Urinary bladder (tissue), 3 donors: ENCODE measurements at regions not wholly inside any gene's neighbourhood (a gene's known extent, or its start where the extent isn't known, plus 50 kb on each side); places are given as distances from the start of the nearest gene placed in this dataset.
A peak's percentile ranks its signal among the peaks of the same experiment; 100 is the strongest.

Source experiments
- DNase-seq: peaks from one replicate; pipeline ENCODE4 v3.0.0-alpha.2; 2015; ENCODE audit errors: extremely low spot score
- H3K27ac ChIP-seq: one replicate; pipeline ENCODE4 v1.5.1; 2013; ENCODE audit warnings: low read depth, mild to moderate bottlenecking, moderate library complexity
- H3K36me3 ChIP-seq: one replicate; pipeline ENCODE4 v1.6.1; 2013; ENCODE audit warnings: mild to moderate bottlenecking, moderate library complexity; ENCODE audit not compliant: insufficient read depth
- H3K4me1 ChIP-seq: one replicate; pipeline ENCODE4 v1.6.1; 2013; ENCODE audit warnings: mild to moderate bottlenecking, moderate library complexity; ENCODE audit not compliant: insufficient read depth
- H3K4me3 ChIP-seq: one replicate; pipeline ENCODE4 v1.5.1; 2013; ENCODE audit warnings: low read depth, low read length
- WGBS: extraction: QIAGEN DNeasy Blood & Tissue Kit; methylation state at CpG from one replicate; pipeline ENCODE4 v1.1.7; 2013; 5-methylcytosine and 5-hydroxymethylcytosine counted together
- donor health status: healthy with polysubstance abuse.
- donor health status: healthy.

GRCh38 chr14:62117010-62117750, 355.0 kb downstream of the SNAPC1 start:
- H3K36me3 ChIP-seq = no peaks in the 10 kb centered on the region
- no peak overlapping the region for H3K27ac ChIP-seq
- peak; percentile 78 for DNase-seq
- 2% methylated on average over 56 of the region's 56 CpGs for WGBS
- no peaks in the 10 kb centered on the region for H3K4me1 ChIP-seq
- peak overlapping the region; percentile 12 for H3K4me3 ChIP-seq

GRCh38 chr14:62117751-62118105, 355.5 kb downstream of the SNAPC1 start:
- WGBS = 4% methylated on average over 10 of the region's 10 CpGs
- H3K36me3 ChIP-seq = no peaks in the 10 kb centered on the region
- H3K4me3 ChIP-seq = no peak overlapping the region
- H3K4me1 ChIP-seq = no peaks in the 10 kb centered on the region
- no peak overlapping the region for H3K27ac ChIP-seq
- no peak for DNase-seq

DNA sequence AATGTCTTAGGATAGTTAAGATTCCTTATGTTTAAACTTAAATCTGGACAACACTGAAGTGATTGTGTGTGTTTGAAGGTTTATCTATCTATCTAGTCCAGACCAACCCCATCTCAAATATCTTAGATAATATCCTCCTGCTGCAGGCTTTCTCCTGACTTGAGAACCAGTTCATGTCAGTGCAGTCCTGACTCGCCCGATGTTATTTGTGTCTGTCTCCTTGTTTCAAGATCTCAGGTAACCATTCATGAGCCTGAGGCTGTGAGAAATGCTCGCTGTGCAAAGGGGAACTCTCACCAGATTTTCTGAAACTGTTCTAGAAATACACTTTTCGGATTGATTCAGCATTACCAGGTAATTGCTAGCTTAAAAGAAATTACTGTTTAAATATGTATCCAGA, 356.2 kb downstream of the SNAPC1 start:
- Histone ChIP-seq H3K4me1 (no peaks in the 10 kb centered on the region), H3K4me3 (no peak overlapping the region), H3K27ac (no peak overlapping the region), H3K36me3 (no peaks in the 10 kb centered on the region)
- WGBS = 65% methylated on average over 4 of the region's 4 CpGs
- DNase-seq = no peak

DNA sequence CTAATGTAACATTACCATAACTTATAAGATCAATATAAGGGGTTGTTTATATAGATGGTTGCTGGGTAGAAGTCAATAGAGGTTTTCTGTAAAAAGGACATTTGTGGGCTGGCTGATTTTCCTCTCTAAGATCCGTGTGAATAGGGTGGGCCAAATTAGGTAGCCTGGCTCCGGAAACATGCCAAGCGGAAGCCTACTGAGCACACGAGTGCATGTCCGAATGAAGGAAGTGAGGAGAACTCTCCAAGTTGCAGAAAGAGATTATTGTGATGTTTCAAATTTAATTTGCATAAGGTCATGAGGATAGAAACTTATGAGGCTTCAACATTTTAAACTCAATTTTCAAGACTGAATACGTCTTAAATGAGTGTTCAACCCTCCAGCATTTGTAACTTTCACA, 356.7 kb downstream of the SNAPC1 start:
- no peak overlapping the region for H3K4me3 ChIP-seq
- no peaks in the 10 kb centered on the region for H3K36me3 ChIP-seq
- no peak for DNase-seq
- no peak overlapping the region for H3K27ac ChIP-seq
- no peaks in the 10 kb centered on the region for H3K4me1 ChIP-seq
- WGBS = 73% methylated on average over 6 of the region's 6 CpGs

GRCh38 chr14:62123961-62124360, 361.7 kb downstream of the SNAPC1 start:
- Histone ChIP-seq H3K27ac (no peak overlapping the region), H3K36me3 (no peaks in the 10 kb centered on the region), H3K4me3 (no peak overlapping the region), H3K4me1 (no peaks in the 10 kb centered on the region)
- DNase-seq = no peak
- WGBS = 47% methylated on average over 2 of the region's 2 CpGs

DNA sequence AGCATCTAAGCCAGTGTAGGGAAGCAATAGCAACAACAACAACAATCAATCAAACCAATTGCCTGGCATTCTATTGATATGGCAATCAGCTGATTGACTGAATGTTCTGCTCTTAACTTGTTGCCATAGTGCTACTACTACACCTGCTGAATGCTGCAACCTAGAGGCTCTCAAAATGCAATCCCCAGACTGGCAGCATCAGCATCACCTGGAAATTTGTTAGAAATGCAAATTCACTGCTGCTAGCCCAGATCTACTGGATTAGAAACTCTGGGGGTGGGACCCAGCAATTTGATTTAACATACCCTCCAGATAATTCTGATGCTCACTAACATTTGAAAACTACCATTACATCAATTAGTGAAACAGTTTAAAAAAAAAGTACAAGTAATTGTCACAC, 363.6 kb downstream of the SNAPC1 start:
- Histone ChIP-seq H3K4me1 (no peaks in the 10 kb centered on the region), H3K4me3 (no peak overlapping the region), H3K36me3 (no peaks in the 10 kb centered on the region), H3K27ac (no peak overlapping the region)
- DNase-seq = no peak

DNA sequence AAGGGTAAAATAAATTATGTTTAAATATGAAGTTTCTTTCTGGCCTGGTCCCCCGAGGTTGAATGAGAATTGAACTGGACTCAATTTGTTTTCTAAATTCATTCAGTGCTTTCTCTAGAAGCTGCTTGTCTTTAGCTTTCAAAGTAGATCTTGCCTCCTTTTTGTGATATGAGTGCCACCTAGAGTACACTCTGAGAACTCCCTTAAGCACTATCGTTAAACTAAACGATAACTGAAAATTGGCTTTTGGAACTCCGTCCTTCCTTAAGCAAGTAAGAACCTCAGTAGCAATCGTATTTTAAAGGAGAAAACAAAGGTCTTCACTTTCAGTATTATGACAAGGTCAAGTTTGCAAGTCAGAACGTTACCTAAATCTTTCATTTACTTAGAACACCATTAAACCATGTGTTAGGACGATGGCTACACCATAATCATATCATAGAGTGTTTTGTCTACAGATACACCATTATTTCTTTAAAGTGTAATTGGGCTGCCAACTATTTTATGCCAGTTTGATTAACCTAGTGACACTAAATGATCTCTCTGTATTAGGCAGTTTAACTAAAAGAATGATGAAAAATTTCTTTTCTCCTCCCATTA, 364.8 kb downstream of the SNAPC1 start:
- Histone ChIP-seq H3K36me3 (no peaks in the 10 kb centered on the region), H3K27ac (no peak overlapping the region), H3K4me1 (no peaks in the 10 kb centered on the region), H3K4me3 (no peak overlapping the region)
- WGBS = 12% methylated on average over 7 of the region's 7 CpGs
- DNase-seq = peak; percentile 43

GRCh38 chr14:62130441-62130840, 368.2 kb downstream of the SNAPC1 start:
- H3K4me3 ChIP-seq = no peak overlapping the region
- no peak overlapping the region for H3K27ac ChIP-seq
- WGBS = 81% methylated on average over 4 of the region's 4 CpGs
- DNase-seq = no peak
- no peaks in the 10 kb centered on the region for H3K4me1 ChIP-seq
- no peaks in the 10 kb centered on the region for H3K36me3 ChIP-seq

DNA sequence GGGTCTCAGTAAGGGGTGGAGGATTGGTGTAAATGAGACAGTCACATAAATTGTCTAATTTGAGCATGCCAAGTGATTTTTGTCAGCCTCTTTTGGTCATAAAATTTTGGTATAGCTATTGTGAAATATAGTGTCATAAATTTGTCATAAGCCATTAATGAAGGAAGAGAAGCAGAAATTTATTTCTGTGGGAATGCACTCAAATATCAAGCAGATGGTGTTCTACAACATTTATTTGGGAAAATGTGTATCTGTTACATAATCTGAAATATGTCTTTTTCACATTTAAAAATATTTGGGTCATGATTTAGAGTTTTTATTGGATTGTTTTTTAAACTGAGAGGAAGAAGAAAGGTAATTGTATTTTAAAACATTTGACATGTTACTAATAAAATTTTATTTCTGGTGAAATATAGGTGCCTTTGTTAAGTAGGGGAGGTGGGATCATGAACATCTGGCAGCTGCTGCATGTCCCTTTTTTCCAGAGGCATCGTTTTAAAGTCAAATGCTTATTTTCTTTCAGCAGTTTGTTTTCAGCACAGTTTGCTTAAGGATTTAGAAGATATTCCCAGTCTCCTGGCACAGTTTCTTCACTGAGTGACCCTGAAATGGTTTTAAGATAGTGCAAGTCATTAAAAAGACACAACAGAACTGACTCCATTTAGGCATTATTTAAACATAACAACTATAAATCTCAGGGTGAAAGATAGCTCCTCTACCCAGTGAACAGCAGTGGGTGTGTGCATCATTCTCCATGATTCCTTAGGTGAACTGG, 371.7 kb downstream of the SNAPC1 start:
- 17% methylated on average over 1 of the region's 1 CpG for WGBS
- H3K4me1 ChIP-seq = no peaks in the 10 kb centered on the region
- peak; percentile 52 for DNase-seq
- no peaks in the 10 kb centered on the region for H3K36me3 ChIP-seq
- no peak overlapping the region for H3K4me3 ChIP-seq
- H3K27ac ChIP-seq = no peak overlapping the region

GRCh38 chr14:62138593-62138992, 376.4 kb downstream of the SNAPC1 start:
- DNase-seq = no peak
- H3K36me3 ChIP-seq = no peaks in the 10 kb centered on the region
- H3K4me3 ChIP-seq = no peak overlapping the region
- WGBS = 33% methylated on average over 1 of the region's 1 CpG
- H3K4me1 ChIP-seq = no peaks in the 10 kb centered on the region
- no peak overlapping the region for H3K27ac ChIP-seq

DNA sequence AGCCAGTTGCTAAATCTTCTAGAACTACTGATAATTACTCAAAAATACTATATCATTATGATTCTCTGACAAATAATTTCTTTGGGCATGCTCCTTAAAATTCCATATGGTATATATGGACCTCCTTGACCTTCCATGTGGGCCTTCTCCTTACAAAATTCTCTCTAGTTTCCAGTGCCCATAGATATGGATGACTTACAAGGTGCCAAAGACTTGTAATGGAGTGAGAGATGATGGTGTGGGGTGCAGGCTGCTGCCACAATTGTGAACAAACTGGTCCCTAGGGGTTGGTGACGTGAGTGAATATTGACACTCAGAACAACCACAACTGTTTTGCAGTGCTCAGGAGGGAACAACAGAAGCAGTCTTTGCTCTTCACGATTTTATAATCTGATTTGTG, 378.9 kb downstream of the SNAPC1 start:
- H3K27ac ChIP-seq = no peak overlapping the region
- H3K4me1 ChIP-seq = no peaks in the 10 kb centered on the region
- H3K4me3 ChIP-seq = no peak overlapping the region
- DNase-seq = no peak
- H3K36me3 ChIP-seq = no peaks in the 10 kb centered on the region
- WGBS = 80% methylated on average over 2 of the region's 2 CpGs

DNA sequence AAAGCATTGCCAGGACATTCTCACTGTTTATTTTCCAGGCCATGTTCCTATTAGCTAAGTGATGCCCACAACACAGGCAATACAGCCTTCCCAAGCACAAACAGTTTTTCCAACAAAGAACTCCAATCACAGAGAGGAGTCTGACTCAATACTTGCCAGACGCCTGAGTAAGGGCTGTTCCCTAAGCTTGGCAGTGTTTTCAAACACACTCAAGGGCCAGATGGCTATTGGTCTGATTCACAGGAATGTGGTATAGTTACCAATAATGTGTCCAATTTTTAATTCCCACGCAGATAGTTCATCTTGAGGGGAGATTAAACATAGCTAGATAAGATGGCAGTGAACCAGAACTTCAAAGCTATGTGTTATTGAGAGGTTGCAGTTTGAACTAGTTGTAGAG, 381.0 kb downstream of the SNAPC1 start:
- Histone ChIP-seq H3K4me1 (no peaks in the 10 kb centered on the region), H3K4me3 (no peak overlapping the region), H3K36me3 (no peaks in the 10 kb centered on the region), H3K27ac (no peak overlapping the region)
- DNase-seq = peak; percentile 21
- 14% methylated on average over 2 of the region's 2 CpGs for WGBS

DNA sequence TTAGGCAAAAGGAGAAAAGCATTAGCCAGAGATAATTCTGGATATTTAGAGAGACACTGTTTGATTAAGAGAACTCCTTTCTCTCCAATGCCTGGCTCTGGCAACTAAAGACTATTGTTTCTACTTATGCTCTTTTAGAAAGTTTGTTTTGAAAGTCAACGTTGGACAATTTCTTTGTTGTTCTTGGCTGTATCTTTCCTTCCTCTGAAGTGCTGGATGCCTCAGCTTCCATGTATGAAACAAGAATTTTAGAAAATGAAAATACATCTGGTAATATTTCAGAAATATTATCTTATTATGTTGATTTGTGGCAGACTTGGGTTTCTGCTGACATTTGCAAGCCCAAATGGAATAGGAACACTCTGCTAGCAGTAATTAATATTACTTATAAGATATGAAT, 382.6 kb downstream of the SNAPC1 start:
- Histone ChIP-seq H3K4me1 (no peaks in the 10 kb centered on the region), H3K27ac (no peak overlapping the region), H3K36me3 (no peaks in the 10 kb centered on the region), H3K4me3 (no peak overlapping the region)
- WGBS = 29% methylated on average over 1 of the region's 1 CpG
- no peak for DNase-seq

DNA sequence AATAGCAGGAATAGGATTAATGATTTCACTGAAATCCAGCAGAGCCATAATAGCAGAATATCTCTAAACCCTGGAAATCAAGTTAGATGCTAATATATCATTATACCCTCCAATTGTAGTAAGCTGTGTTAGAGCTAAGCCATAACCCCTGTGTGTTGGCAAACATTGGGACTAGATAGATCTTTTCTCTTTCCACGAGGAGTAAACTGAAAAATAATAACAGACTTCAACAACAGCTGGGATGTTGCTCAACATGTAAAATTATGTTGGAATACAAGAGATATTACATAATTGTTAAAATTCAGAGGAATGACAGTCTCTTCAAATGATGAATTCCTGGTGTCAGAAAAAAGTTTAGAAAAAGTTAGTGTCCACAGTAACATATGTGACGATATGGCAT, 383.8 kb downstream of the SNAPC1 start:
- Histone ChIP-seq H3K27ac (no peak overlapping the region), H3K36me3 (no peaks in the 10 kb centered on the region), H3K4me3 (no peak overlapping the region), H3K4me1 (no peaks in the 10 kb centered on the region)
- 72% methylated on average over 2 of the region's 2 CpGs for WGBS
- no peak for DNase-seq
